Kidney (tissue), 13 donors: ENCODE measurements at regions not wholly inside any gene's neighbourhood (a gene's known extent, or its start where the extent isn't known, plus 50 kb on each side); places are given as distances from the start of the nearest gene placed in this dataset.

Source experiments
- DNase-seq, 5 donors: peaks; one replicate each; pipeline ENCODE4 v3.0.0-alpha.2; 2013 to 2020
- FAIRE-seq: peaks from 2 replicates; lab custom pipeline; 2012; peaks lifted over from hg19 to GRCh38; lab: Jason Lieb, UNC
- H3K27ac ChIP-seq, 2 donors: one replicate each; pipeline ENCODE4 v1.7.0; 2013; ENCODE audit warnings: low read depth in 2 of 2, low read length in 2 of 2, inconsistent platforms in 1 of 2
- H3K27me3 ChIP-seq: one replicate; pipeline ENCODE4 v1.7.1; 2013; ENCODE audit warnings: low read length, inconsistent platforms; ENCODE audit not compliant: control insufficient read depth, insufficient read depth
- H3K36me3 ChIP-seq, 3 donors: one replicate each; pipeline versions ENCODE4 v1.7.0 to v1.7.1; 2013; ENCODE audit warnings: low read length in 3 of 3, control low read depth in 1 of 3, inconsistent platforms in 1 of 3; ENCODE audit not compliant: insufficient read depth in 3 of 3, control insufficient read depth in 2 of 3
- H3K4me1 ChIP-seq, 3 donors: one replicate each; pipeline versions ENCODE4 v1.7.0 to v1.7.1; 2013; ENCODE audit warnings: low read length in 3 of 3, inconsistent platforms in 1 of 3, low read depth in 1 of 3; ENCODE audit not compliant: control insufficient read depth in 2 of 3, insufficient read depth in 2 of 3
- H3K4me3 ChIP-seq, 3 donors: one replicate each; pipeline versions ENCODE4 v1.7.0 to v1.8.1; 2013; ENCODE audit warnings: low read length in 3 of 3, control low read depth in 1 of 3, inconsistent platforms in 1 of 3
- H3K9ac ChIP-seq, 3 donors: one replicate each; pipeline versions ENCODE4 v1.7.0 to v1.7.1; 2013; ENCODE audit warnings: low read length in 3 of 3, control low read depth in 1 of 3, inconsistent platforms in 1 of 3
- H3K9me3 ChIP-seq, 3 donors: one replicate each; pipeline versions ENCODE4 v1.7.0 to v1.7.1; 2013; ENCODE audit warnings: low read length in 3 of 3, control low read depth in 1 of 3, inconsistent platforms in 1 of 3; ENCODE audit not compliant: control insufficient read depth in 2 of 3, insufficient read depth in 1 of 3
- CTCF ChIP-seq: IDR thresholded peaks from 3 replicates; pipeline ENCODE4 v1.5.1; 2012; ENCODE audit warnings: mild to moderate bottlenecking, moderate library complexity, borderline replicate concordance; ENCODE audit not compliant: insufficient read depth; ENCODE audit errors: extremely low read depth
- intact Hi-C: fragments of 100-400 bp; cut with DNase I; formaldehyde crosslinking; loops from one replicate; pipeline ENCODE4 v1.11.1; 2022
- donor health status: control.
- donor health status: control.
- donor health status: control.
- donor health status: control.
- donor health status: control.
- donor health status: DM: yes; HTN: yes; CAD: no.
- donor health status: Normal renal cell carcinoma (clear cell type).

DNA sequence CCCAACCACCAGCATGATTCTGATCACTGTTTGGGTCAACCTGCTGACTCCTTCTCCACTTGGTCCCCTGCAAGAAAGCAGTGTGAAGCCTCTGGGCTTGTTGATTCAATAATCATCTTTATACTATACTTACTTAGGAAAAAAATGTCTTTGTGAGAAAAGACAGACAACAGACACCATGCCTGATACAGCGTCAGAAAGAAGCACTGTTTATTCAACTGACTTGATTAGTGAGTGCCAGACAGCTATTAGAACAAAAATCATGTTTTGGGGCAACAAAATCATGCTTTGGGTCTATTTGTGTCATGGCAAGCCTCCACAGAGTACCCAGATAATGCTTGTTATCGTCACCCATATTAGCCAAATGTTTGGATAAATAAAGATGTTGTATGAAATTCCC, 58.7 kb upstream of the ATL2 start:
- Histone ChIP-seq H3K36me3 (no peaks in the 10 kb centered on the region), H3K9me3 (no peaks in the 10 kb centered on the region), H3K9ac (no peak overlapping the region), H3K27me3 (no peaks in the 10 kb centered on the region), H3K27ac (no peak overlapping the region), H3K4me3 (no peak overlapping the region), H3K4me1 (peaks cover 2 to 21% (median 9%) of the 10 kb centered on the region in 3 donors)
- intact Hi-C loops = no loop called here
- no peak for TF ChIP-seq CTCF
- DNase-seq (no peak), FAIRE-seq (no peak)

GRCh38 chr2:38434595-38434994, 57.5 kb upstream of the ATL2 start:
- H3K9me3 ChIP-seq = no peaks in the 10 kb centered on the region
- FAIRE-seq (no peak), DNase-seq (no peak)
- H3K27me3 ChIP-seq = no peaks in the 10 kb centered on the region
- no peak for TF ChIP-seq CTCF
- peaks cover 2 to 21% (median 8%) of the 10 kb centered on the region in 3 donors for H3K4me1 ChIP-seq
- intact Hi-C loops = no loop called here
- H3K4me3 ChIP-seq = no peak overlapping the region
- no peak overlapping the region for H3K9ac ChIP-seq
- no peak overlapping the region for H3K27ac ChIP-seq
- H3K36me3 ChIP-seq = no peaks in the 10 kb centered on the region

DNA sequence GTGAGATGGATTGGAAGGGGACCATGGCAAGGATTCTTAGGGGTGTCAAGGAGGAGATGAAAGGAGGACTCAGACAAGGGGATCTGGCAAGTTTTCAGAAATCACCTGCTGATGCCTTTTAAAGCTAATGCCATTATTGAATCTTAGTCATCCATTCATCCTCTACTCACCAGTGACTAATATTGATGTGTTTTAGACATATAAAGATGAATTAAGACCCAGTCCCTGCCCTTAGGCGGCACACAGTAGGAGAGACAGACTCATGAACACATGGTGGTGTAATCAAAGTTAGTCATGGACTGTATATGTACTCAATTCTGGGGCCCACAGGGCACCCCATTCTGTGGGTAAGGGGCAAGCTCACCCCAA, 56.5 kb upstream of the ATL2 start:
- Histone ChIP-seq H3K4me1 (peaks cover 0 to 21% (median 8%) of the 10 kb centered on the region in 3 donors), H3K36me3 (no peaks in the 10 kb centered on the region), H3K4me3 (no peak overlapping the region), H3K27ac (peak overlapping the region in 1 of 2 donors; percentile 73), H3K27me3 (no peaks in the 10 kb centered on the region), H3K9ac (no peak overlapping the region), H3K9me3 (no peaks in the 10 kb centered on the region)
- intact Hi-C loops = no loop called here
- DNase-seq = no peak
- TF ChIP-seq CTCF = no peak
- FAIRE-seq = no peak
